ENCODE measurements at regions not wholly inside any gene's neighbourhood (a gene's known extent, or its start where the extent isn't known, plus 50 kb on each side); places are given as distances from the start of the nearest gene placed in this dataset.

- no peak for TF ChIP-seq CTCF (IDR thresholded peaks at IDR 0.05; ENCODE audit: borderline replicate concordance)
- Histone ChIP-seq H3K36me3 (no peaks in the 10 kb centered on the region), H3K27ac (replicated peaks) (no peak overlapping the region), H3K27me3 (ENCODE audit: low read depth) (peaks cover 48% of the 10 kb centered on the region), H3K9me3 (replicated peaks) (no peaks in the 10 kb centered on the region), H3K4me3 (no peak overlapping the region), H3K4me1 (no peaks in the 10 kb centered on the region)
- intact Hi-C loops (cut with micrococcal nuclease), result no loop called here
- no peak for DNase-seq
Observed at GRCh38 chr1:34683616-34684015, 71.2 kb upstream of the GJB5 start.

- H3K27me3 ChIP-seq (ENCODE audit: low read depth), result peaks cover 54% of the 10 kb centered on the region
- no peaks in the 10 kb centered on the region for H3K36me3 ChIP-seq
- H3K4me3 ChIP-seq, result no peak overlapping the region
- no peak for DNase-seq
- TF ChIP-seq CTCF (IDR thresholded peaks at IDR 0.05; ENCODE audit: borderline replicate concordance), result no peak
- no peaks in the 10 kb centered on the region for H3K9me3 ChIP-seq (replicated peaks)
- H3K4me1 ChIP-seq, result no peaks in the 10 kb centered on the region
- intact Hi-C loops (cut with micrococcal nuclease), result no loop called here
- H3K27ac ChIP-seq (replicated peaks), result no peak overlapping the region
Observed at GRCh38 chr1:34684266-34684665, 70.6 kb upstream of the GJB5 start.

GRCh38 chr1:34685225-34685624 lies 69.6 kb upstream of the GJB5 start:
- H3K9me3 ChIP-seq (replicated peaks), result no peaks in the 10 kb centered on the region
- no peak overlapping the region for H3K4me3 ChIP-seq
- no peak for DNase-seq
- intact Hi-C loops (cut with micrococcal nuclease), result no loop called here
- H3K36me3 ChIP-seq, result no peaks in the 10 kb centered on the region
- H3K27ac ChIP-seq (replicated peaks), result no peak overlapping the region
- no peak for TF ChIP-seq CTCF (IDR thresholded peaks at IDR 0.05; ENCODE audit: borderline replicate concordance)
- no peaks in the 10 kb centered on the region for H3K4me1 ChIP-seq
- peaks cover 63% of the 10 kb centered on the region for H3K27me3 ChIP-seq (ENCODE audit: low read depth)

- H3K27ac ChIP-seq (replicated peaks), result no peak overlapping the region
- intact Hi-C loops (cut with micrococcal nuclease), result no loop called here
- no peaks in the 10 kb centered on the region for H3K9me3 ChIP-seq (replicated peaks)
- H3K4me3 ChIP-seq, result no peak overlapping the region
- peaks cover 76% of the 10 kb centered on the region for H3K27me3 ChIP-seq (ENCODE audit: low read depth)
- no peak for DNase-seq
- no peaks in the 10 kb centered on the region for H3K4me1 ChIP-seq
- H3K36me3 ChIP-seq, result no peaks in the 10 kb centered on the region
- no peak for TF ChIP-seq CTCF (IDR thresholded peaks at IDR 0.05; ENCODE audit: borderline replicate concordance)
Observed at GRCh38 chr1:34686531-34686930, 68.3 kb upstream of the GJB5 start.

GRCh38 chr1:34688006-34688741 lies 66.7 kb upstream of the GJB5 start:
- H3K27ac ChIP-seq (replicated peaks), result no peak overlapping the region
- peaks cover 93% of the 10 kb centered on the region for H3K27me3 ChIP-seq (ENCODE audit: low read depth)
- no peak for TF ChIP-seq CTCF (IDR thresholded peaks at IDR 0.05; ENCODE audit: borderline replicate concordance)
- no peaks in the 10 kb centered on the region for H3K36me3 ChIP-seq
- no peaks in the 10 kb centered on the region for H3K4me1 ChIP-seq
- intact Hi-C loops (cut with micrococcal nuclease), result no loop called here
- H3K4me3 ChIP-seq, result no peak overlapping the region
- DNase-seq, result no peak
- no peaks in the 10 kb centered on the region for H3K9me3 ChIP-seq (replicated peaks)

Data from left ventricle myocardium inferior (tissue), 1 donor.